PC-3 (cell line): ENCODE measurements at regions not wholly inside any gene's neighbourhood (a gene's known extent, or its start where the extent isn't known, plus 50 kb on each side); places are given as distances from the start of the nearest gene placed in this dataset.

Source experiments
- CTCF ChIP-seq: fragments of 300-600 bp; sonication (generic); conservative IDR thresholded peaks from 2 replicates; pipeline ENCODE4 v1.5.1; 2017; ENCODE audit warnings: antibody characterized with exemption, low read depth, mild to moderate bottlenecking, low read length
- EZH2phosphoT487 ChIP-seq: fragments of 300-600 bp; sonication (generic); IDR thresholded peaks from 2 replicates; pipeline ENCODE4 v1.6.1; 2018; ENCODE audit warnings: mild to moderate bottlenecking, antibody characterized with exemption, low read length, borderline replicate concordance

GRCh38 chr15:69697916-69698315 lies 245.3 kb downstream of the RPLP1 start:
- TF ChIP-seq CTCF (no peak), EZH2phosphoT487 (no peak)
